GM19238 (cell line): ENCODE measurements at regions not wholly inside any gene's neighbourhood (a gene's known extent, or its start where the extent isn't known, plus 50 kb on each side); places are given as distances from the start of the nearest gene placed in this dataset.
"Not testable (repeated sequence)": the region's sequence is repeated elsewhere in the genome, so short reads cannot be mapped to it uniquely, and the experiment has no call there.

Experiments used
- DNase-seq: peaks from one replicate; pipeline ENCODE4 v3.0.0; 2011; ENCODE audit warnings: low spot score; ENCODE audit not compliant: insufficient read length

- DNase-seq = no peak
Observed at GRCh38 chr10:35819011-35819410, 176.9 kb upstream of the FZD8 start.

GRCh38 chr10:35817109-35817508 lies 175.0 kb upstream of the FZD8 start:
- DNase-seq = not testable (repeated sequence)

- no peak for DNase-seq
Observed at GRCh38 chr10:35813219-35813618, 171.1 kb upstream of the FZD8 start.

- no peak for DNase-seq
Observed at GRCh38 chr10:35808344-35808743, 166.2 kb upstream of the FZD8 start.

- no peak for DNase-seq
Observed at GRCh38 chr10:35803046-35803445, 160.9 kb upstream of the FZD8 start.

- no peak for DNase-seq
Observed at GRCh38 chr10:35797187-35797586, 155.1 kb upstream of the FZD8 start.

- DNase-seq = no peak
Observed at GRCh38 chr10:35795131-35795824, 153.2 kb upstream of the FZD8 start.

GRCh38 chr10:35794703-35795102 lies 152.6 kb upstream of the FZD8 start:
- no peak for DNase-seq

GRCh38 chr10:35792291-35792690 lies 150.2 kb upstream of the FZD8 start:
- DNase-seq = no peak

- no peak for DNase-seq
Observed at GRCh38 chr10:35789996-35790395, 147.9 kb upstream of the FZD8 start.

GRCh38 chr10:35784751-35785150 lies 142.7 kb upstream of the FZD8 start:
- DNase-seq = no peak

- no peak for DNase-seq
Observed at GRCh38 chr10:35783305-35783838, 141.3 kb upstream of the FZD8 start.

- no peak for DNase-seq
Observed at GRCh38 chr10:35781643-35782035, 139.5 kb upstream of the FZD8 start.

- DNase-seq = no peak
Observed at GRCh38 chr10:35780970-35781642, 139.0 kb upstream of the FZD8 start.

- peak; percentile 5 for DNase-seq
Observed at GRCh38 chr10:35778306-35778705, 136.2 kb upstream of the FZD8 start.

- not testable (repeated sequence) for DNase-seq
Observed at GRCh38 chr10:35776557-35776956, 134.5 kb upstream of the FZD8 start.

GRCh38 chr10:35774109-35774508 lies 132.0 kb upstream of the FZD8 start:
- no peak for DNase-seq

- no peak for DNase-seq
Observed at GRCh38 chr10:35770817-35771355, 128.8 kb upstream of the FZD8 start.

GRCh38 chr10:35769795-35770194 lies 127.7 kb upstream of the FZD8 start:
- no peak for DNase-seq

- DNase-seq = no peak
Observed at GRCh38 chr10:35768731-35769130, 126.6 kb upstream of the FZD8 start.

GRCh38 chr10:35768011-35768410 lies 125.9 kb upstream of the FZD8 start:
- DNase-seq = no peak

GRCh38 chr10:35765996-35766395 lies 123.9 kb upstream of the FZD8 start:
- no peak for DNase-seq
